Mucosa of descending colon (tissue), 3 donors: ENCODE measurements at regions not wholly inside any gene's neighbourhood (a gene's known extent, or its start where the extent isn't known, plus 50 kb on each side); places are given as distances from the start of the nearest gene placed in this dataset.

Source experiments
- ATAC-seq: fragments of 200-7000 bp; cut with Tn5 transposase; one replicate; pipeline ENCODE4 v1.9.1; 2020; ENCODE audit warnings: mild to moderate bottlenecking, moderate library complexity
- DNase-seq, 3 donors: peaks; one replicate each; pipeline ENCODE4 v3.0.0-alpha.2; 2020
- H3K36me3 ChIP-seq: fragments of 200-600 bp; one replicate; pipeline ENCODE4 v1.8.0; 2021; ENCODE audit warnings: low read depth, mild to moderate bottlenecking
- H3K4me1 ChIP-seq: fragments of 200-600 bp; one replicate; pipeline ENCODE4 v1.8.0; 2021; ENCODE audit warnings: low read depth, mild to moderate bottlenecking
- H3K4me3 ChIP-seq: fragments of 200-600 bp; one replicate; pipeline ENCODE4 v1.8.0; 2021; ENCODE audit warnings: mild to moderate bottlenecking
- H3K9me3 ChIP-seq: fragments of 200-600 bp; one replicate; pipeline ENCODE4 v1.8.0; 2021; ENCODE audit warnings: mild to moderate bottlenecking
- CTCF ChIP-seq: fragments of 200-600 bp; IDR thresholded peaks from one replicate; pipeline ENCODE4 v1.8.0; 2022; ENCODE audit warnings: antibody characterized with exemption, mild to moderate bottlenecking
- intact Hi-C, 2 donors: fragments of 100-400 bp; cut with DNase I in 1 of 2; cut with micrococcal nuclease in 1 of 2; formaldehyde crosslinking; loops; one replicate each; pipeline versions ENCODE4 v1.11.0 to v1.11.1; 2022; cut with DNase I, micrococcal nuclease
- donor health status: DM: no; HTN: no; CAD: no; lungs with moderate emphysema.
- donor health status: DM: no; HTN: no; CAD: no.
- donor health status: DM: no; HTN: yes; CAD: no.

GRCh38 chr2:19833978-19834377 is 67.8 kb downstream of the TTC32 start:
- DNase-seq (no peak), ATAC-seq (no peak)
- intact Hi-C loops = no loop called here
- Histone ChIP-seq H3K36me3 (no peaks in the 10 kb centered on the region), H3K4me1 (no peaks in the 10 kb centered on the region), H3K9me3 (no peaks in the 10 kb centered on the region), H3K4me3 (no peak overlapping the region)
- TF ChIP-seq CTCF = no peak

GRCh38 chr2:19829672-19830071 is 72.1 kb downstream of the TTC32 start:
- Histone ChIP-seq H3K4me1 (no peaks in the 10 kb centered on the region), H3K4me3 (no peak overlapping the region), H3K36me3 (no peaks in the 10 kb centered on the region), H3K9me3 (no peaks in the 10 kb centered on the region)
- intact Hi-C loops = no loop called here
- DNase-seq (no peak), ATAC-seq (no peak)
- TF ChIP-seq CTCF = no peak

- Histone ChIP-seq H3K4me1 (no peaks in the 10 kb centered on the region), H3K4me3 (no peak overlapping the region), H3K9me3 (no peaks in the 10 kb centered on the region), H3K36me3 (no peaks in the 10 kb centered on the region)
- ATAC-seq (no peak), DNase-seq (no peak)
- no peak for TF ChIP-seq CTCF
- intact Hi-C loops = no loop called here
Observed at GRCh38 chr2:19826874-19827273, 74.9 kb downstream of the TTC32 start.

- ATAC-seq (no peak), DNase-seq (no peak)
- TF ChIP-seq CTCF = no peak
Observed at GRCh38 chr2:19823507-19823906, 78.3 kb downstream of the TTC32 start.

GRCh38 chr2:19819097-19820065 is 82.4 kb downstream of the TTC32 start:
- no peak for DNase-seq
- no peak for TF ChIP-seq CTCF
- Histone ChIP-seq H3K4me3 (no peak overlapping the region), H3K36me3 (no peaks in the 10 kb centered on the region), H3K9me3 (no peaks in the 10 kb centered on the region), H3K4me1 (no peaks in the 10 kb centered on the region)
- ATAC-seq = no peak
- intact Hi-C loops = no loop called here

More at GRCh38 chr2:19823507-19823906, 78.3 kb downstream of the TTC32 start:
- intact Hi-C loops = no loop called here
- Histone ChIP-seq H3K9me3 (no peaks in the 10 kb centered on the region), H3K36me3 (no peaks in the 10 kb centered on the region), H3K4me3 (no peak overlapping the region), H3K4me1 (no peaks in the 10 kb centered on the region)
